ENCODE measurements at regions not wholly inside any gene's neighbourhood (a gene's known extent, or its start where the extent isn't known, plus 50 kb on each side); places are given as distances from the start of the nearest gene placed in this dataset.
"Not testable (repeated sequence)": the region's sequence is repeated elsewhere in the genome, so short reads cannot be mapped to it uniquely, and the experiment has no call there.

DNA sequence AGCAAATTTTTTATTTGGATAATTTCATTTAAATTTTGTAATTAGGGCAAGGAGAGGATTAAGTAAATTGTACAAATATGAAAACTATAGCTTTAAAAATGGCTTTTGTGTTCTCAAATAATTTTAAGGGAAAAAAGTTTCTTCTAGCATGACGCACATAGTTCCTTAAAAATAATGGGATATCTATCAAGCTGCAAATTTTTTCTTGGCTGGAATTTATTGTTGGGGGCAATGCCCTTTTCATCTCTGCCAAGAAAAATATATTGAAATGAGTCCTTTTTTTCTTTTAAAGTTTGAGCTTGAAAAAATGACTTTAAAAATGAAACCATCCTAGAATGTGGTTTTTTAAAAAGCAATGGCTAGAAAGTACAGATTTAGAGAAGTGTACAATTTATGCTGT is 154.4 kb upstream of the UGT8 start:
- no peak for DNase-seq (ENCODE audit: low spot score)

GRCh38 chr4:114447963-114448516 is 150.6 kb upstream of the UGT8 start:
- DNase-seq (ENCODE audit: low spot score) = not testable (repeated sequence)

- no peak for DNase-seq (ENCODE audit: low spot score)
These were observed 139.9 kb upstream of the UGT8 start for GRCh38 chr4:114458728-114459127.

GRCh38 chr4:114464726-114465272 is 133.8 kb upstream of the UGT8 start:
- DNase-seq (ENCODE audit: low spot score) = no peak

GRCh38 chr4:114465766-114466165 is 132.8 kb upstream of the UGT8 start:
- no peak for DNase-seq (ENCODE audit: low spot score)

DNA sequence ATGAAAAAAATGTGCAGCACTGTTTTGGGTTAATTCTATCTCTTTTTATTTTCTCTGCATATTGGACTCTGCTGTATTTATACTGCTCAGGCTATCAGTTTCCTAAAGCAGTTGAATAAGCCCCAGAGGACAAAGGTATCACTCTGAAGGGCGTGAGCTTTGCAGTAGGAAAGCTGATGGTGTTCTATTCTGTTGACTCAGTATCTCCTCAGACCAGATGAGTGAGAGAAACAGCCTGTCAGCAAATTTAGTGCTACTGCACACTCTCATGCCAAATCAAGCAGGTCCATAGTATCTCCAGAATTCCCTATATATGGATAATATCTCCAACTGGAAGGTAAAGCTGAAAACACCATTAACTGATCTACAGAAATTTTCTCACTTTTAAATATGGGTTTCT is 132.3 kb upstream of the UGT8 start:
- no peak for DNase-seq (ENCODE audit: low spot score)

- DNase-seq (ENCODE audit: low spot score) = no peak
These were observed 126.2 kb upstream of the UGT8 start for GRCh38 chr4:114472269-114473032.

DNA sequence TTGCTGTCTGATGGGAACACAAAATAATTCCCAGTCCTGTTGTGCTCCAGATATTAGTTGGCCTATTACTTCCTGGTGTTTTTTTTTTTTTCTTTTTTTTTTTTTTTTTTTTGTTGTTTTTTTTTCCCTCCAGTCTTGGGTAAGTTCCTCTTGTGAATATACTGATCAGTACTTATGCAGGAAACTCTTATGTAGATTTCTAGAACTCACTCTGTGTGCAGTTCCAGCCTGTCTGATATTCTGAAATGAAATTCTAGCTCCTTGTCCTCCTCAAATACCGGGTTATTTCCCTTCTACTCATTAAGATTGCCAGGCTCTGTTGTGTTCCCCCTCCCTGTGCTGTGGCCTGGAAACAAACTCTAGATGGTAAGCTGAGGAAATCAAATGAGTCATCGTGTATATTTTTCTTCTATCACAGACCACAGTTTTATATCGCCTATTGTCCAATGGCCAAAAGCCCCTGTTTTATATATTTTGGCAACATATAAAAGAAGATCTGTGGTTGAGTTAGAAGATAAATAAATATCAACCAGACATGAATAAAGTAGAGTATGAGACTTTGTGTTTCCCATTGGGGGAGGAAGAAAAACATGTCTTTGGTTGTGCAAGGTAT is 124.3 kb upstream of the UGT8 start:
- no peak for DNase-seq (ENCODE audit: low spot score)

- no peak for DNase-seq (ENCODE audit: low spot score)
These were observed 122.3 kb upstream of the UGT8 start for GRCh38 chr4:114476310-114476709.

GRCh38 chr4:114479595-114479994 is 119.0 kb upstream of the UGT8 start:
- no peak for DNase-seq (ENCODE audit: low spot score)

GRCh38 chr4:114481856-114482255 is 116.8 kb upstream of the UGT8 start:
- no peak for DNase-seq (ENCODE audit: low spot score)

- no peak for DNase-seq (ENCODE audit: low spot score)
These were observed 111.5 kb upstream of the UGT8 start for GRCh38 chr4:114487101-114487500.

GRCh38 chr4:114488301-114488982 is 110.2 kb upstream of the UGT8 start:
- DNase-seq (ENCODE audit: low spot score) = no peak

- DNase-seq (ENCODE audit: low spot score) = no peak
These were observed 104.3 kb upstream of the UGT8 start for GRCh38 chr4:114494246-114494803.

DNA sequence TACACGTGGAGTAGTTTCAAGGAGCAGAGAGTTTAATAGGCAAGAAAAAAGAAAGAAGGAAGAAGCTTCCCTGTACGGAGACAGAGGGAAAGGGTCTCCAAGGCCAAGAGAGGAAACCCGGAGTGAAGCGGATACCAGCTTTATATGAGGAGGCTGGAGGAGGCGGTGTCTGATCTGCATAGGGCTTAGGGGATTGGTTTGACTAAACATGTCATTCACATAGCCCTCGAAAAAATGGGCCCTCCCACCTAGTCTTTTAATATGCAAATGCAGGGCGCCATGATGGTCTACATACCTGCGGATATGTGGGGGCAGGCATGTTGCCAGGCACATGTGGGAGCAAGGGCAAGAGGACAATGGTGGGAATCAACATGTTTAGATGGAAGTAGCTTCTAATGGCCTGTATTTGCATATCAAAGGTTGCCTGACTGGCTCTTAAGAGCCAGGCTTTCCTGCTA is 103.1 kb upstream of the UGT8 start:
- DNase-seq (ENCODE audit: low spot score) = no peak

DNA sequence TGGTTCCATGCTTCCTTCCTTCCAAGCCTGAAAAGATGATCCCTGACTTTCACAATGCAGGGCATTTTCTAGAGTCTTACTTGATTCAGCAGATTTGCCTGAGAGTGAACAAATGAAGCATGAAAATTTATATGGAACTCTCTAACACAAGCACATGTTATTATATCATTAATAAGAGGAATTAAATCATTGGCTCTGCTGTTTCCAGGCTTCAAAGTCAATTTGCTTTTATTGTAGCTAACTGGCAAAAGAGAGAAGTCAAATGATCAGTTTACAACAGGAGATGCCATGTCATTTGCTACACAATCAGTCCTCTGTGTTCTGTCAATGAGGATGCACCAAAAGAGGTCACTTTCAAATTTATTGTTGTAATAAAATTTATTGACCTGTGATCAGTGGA is 101.5 kb upstream of the UGT8 start:
- DNase-seq (ENCODE audit: low spot score) = no peak

DNA sequence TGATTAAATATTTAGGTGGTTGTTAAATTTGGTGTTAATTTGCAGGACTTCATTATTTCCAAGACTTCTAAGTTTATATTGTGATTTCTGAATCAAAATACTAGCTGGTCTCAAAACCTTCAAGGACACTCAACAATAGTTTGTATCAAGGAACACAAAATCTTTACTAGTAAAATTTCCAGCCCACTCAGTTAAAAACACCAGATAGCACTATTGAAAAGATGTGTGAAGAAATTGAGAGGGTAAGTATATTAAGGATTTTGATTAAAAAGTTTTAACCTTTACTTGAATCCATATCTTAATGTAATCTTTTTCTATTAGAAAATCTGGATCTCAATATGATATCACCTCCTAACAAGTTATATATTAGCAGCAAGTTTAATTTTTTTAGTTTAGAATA is 89.3 kb upstream of the UGT8 start:
- no peak for DNase-seq (ENCODE audit: low spot score)

GRCh38 chr4:114512595-114513295 is 85.9 kb upstream of the UGT8 start:
- DNase-seq (ENCODE audit: low spot score) = no peak

DNA sequence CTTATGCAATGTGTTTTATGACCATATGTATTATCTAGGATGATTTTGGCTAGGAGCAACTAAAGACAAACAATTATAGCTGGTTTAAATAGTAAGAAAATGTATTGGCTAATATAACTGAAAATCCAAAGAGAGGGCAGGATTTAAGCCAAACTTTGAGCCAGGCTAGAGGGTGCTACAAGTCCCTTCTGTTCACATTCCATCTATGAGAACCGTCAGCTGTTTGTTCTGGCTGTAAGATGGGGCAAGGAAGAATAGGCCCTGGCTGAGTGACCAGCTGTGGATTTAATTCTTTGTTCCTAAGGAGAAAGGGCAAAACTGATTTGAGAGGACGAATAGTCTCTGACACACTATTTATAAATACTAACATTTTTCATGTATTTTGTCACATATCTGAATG is 79.2 kb upstream of the UGT8 start:
- no peak for DNase-seq (ENCODE audit: low spot score)

- no peak for DNase-seq (ENCODE audit: low spot score)
These were observed 71.4 kb upstream of the UGT8 start for GRCh38 chr4:114527170-114527569.

DNA sequence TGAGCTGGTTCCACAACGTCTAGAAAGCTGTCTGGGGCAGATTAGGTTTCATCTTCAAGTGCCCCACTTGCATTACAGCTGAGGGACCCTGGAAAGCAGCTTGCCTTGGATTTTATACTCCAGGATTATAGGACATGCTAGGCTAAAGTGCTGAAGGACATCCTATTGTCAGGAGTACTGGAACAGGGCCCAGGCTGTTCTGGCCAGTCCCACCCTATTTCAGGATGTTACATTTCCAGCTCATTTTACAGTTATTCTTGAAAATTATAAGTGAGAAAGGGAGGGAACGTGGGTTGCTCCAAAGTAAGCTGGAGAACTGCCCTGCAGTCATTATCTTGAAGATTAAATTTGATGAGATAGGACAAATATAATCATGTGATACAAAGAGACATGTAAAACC is 71.0 kb upstream of the UGT8 start:
- no peak for DNase-seq (ENCODE audit: low spot score)
